Fibroblast of lung (primary cell): ENCODE measurements at regions not wholly inside any gene's neighbourhood (a gene's known extent, or its start where the extent isn't known, plus 50 kb on each side); places are given as distances from the start of the nearest gene placed in this dataset.

Source experiments
- DNase-seq, 2 donors: peaks; one replicate each; pipeline versions ENCODE4 v3.0.0 to v3.0.0-alpha.2; 2010; ENCODE audit warnings: low read depth in 2 of 2
- H2AFZ ChIP-seq: 2 replicates; pipeline ENCODE4 v1.5.1; 2012; ENCODE audit warnings: low read length, control low read depth, inconsistent platforms
- H3K27ac ChIP-seq: 2 replicates; pipeline ENCODE4 v1.5.1; 2011; ENCODE audit warnings: low read length, control low read depth; ENCODE audit not compliant: insufficient read depth
- H3K27me3 ChIP-seq: 2 replicates; pipeline ENCODE4 v1.5.1; 2011; ENCODE audit warnings: mild to moderate bottlenecking, low read length; ENCODE audit not compliant: control insufficient read depth, insufficient read depth
- H3K36me3 ChIP-seq: 2 replicates; pipeline ENCODE4 v1.5.1; 2011; ENCODE audit warnings: low read length; ENCODE audit not compliant: control insufficient read depth, insufficient read depth
- H3K4me1 ChIP-seq: 2 replicates; pipeline ENCODE4 v1.5.1; 2011; ENCODE audit warnings: low read length; ENCODE audit not compliant: control insufficient read depth, insufficient read depth; ENCODE audit errors: extremely low read depth
- H3K4me2 ChIP-seq: 2 replicates; pipeline ENCODE4 v1.5.1; 2011; ENCODE audit warnings: low read length, control low read depth; ENCODE audit not compliant: insufficient read depth; ENCODE audit errors: extremely low read depth
- H3K4me3 ChIP-seq, 4 experiments: fragments of 200-600 bp in 1 of 4; sonication (generic) in 1 of 4; replicated peaks in 1 of 4; 2 replicates each; pipeline ENCODE4 v1.5.1; 2011 to 2016; ENCODE audit warnings: low read length in 4 of 4, low read depth in 3 of 4, mild to moderate bottlenecking in 3 of 4, control low read depth in 2 of 4, inconsistent platforms in 1 of 4, mixed read lengths in 1 of 4; ENCODE audit not compliant: insufficient read depth in 1 of 4; ENCODE audit errors: control extremely low read depth in 1 of 4
- H3K79me2 ChIP-seq: 2 replicates; pipeline ENCODE4 v1.5.1; 2012; ENCODE audit warnings: mild to moderate bottlenecking, low read length, inconsistent platforms; ENCODE audit not compliant: control insufficient read depth, insufficient read depth
- H3K9ac ChIP-seq: 2 replicates; pipeline ENCODE4 v1.5.1; 2011; ENCODE audit warnings: mild to moderate bottlenecking, low read length, control low read depth; ENCODE audit not compliant: insufficient read depth
- H3K9me3 ChIP-seq: 2 replicates; pipeline ENCODE4 v1.5.1; 2012; ENCODE audit warnings: low read depth, low read length; ENCODE audit not compliant: control insufficient read depth, insufficient read depth
- H4K20me1 ChIP-seq: 2 replicates; pipeline ENCODE4 v1.5.1; 2011; ENCODE audit warnings: low read length; ENCODE audit not compliant: control insufficient read depth, insufficient read depth; ENCODE audit errors: extremely low read depth
- EZH2 ChIP-seq: IDR thresholded peaks from 2 replicates; pipeline ENCODE4 v1.5.1; 2012; ENCODE audit warnings: low read length, control low read depth, mild to moderate bottlenecking; ENCODE audit errors: missing control alignments
- TF ChIP-seq, protein P1 (sequence below), 2 donors: IDR thresholded peaks in 1 of 2; conservative IDR thresholded peaks in 1 of 2; 1 replicate in 1 of 2; 2 replicates in 1 of 2; pipeline ENCODE4 v1.5.1; 2011 to 2012; ENCODE audit warnings: low read length in 2 of 2, control low read depth in 1 of 2, inconsistent platforms in 1 of 2, low read depth in 1 of 2, mild to moderate bottlenecking in 1 of 2

DNA sequence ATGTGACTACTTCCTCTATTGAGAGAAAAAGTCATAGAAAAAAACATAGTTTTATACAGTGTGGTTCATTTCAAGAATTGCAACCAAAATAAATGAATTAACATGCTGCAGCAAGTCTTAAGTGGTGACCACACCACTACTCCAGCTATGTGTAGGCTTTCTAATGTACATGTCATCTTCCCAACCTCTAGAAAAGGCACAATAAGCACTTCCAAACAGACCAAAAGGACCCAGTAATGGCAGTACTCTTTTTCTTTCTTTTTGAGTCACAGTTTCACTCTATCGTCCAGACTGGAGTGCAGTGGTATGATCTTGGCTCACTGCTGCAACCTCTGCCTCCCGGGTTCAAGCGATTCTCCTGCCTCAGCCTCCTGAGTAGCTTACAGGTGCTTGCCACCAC, 219.3 kb upstream of the KBTBD8 start:
- no peak overlapping the region for H3K4me3 ChIP-seq
- no peak overlapping the region for H3K9ac ChIP-seq
- TF ChIP-seq, protein P1, sequence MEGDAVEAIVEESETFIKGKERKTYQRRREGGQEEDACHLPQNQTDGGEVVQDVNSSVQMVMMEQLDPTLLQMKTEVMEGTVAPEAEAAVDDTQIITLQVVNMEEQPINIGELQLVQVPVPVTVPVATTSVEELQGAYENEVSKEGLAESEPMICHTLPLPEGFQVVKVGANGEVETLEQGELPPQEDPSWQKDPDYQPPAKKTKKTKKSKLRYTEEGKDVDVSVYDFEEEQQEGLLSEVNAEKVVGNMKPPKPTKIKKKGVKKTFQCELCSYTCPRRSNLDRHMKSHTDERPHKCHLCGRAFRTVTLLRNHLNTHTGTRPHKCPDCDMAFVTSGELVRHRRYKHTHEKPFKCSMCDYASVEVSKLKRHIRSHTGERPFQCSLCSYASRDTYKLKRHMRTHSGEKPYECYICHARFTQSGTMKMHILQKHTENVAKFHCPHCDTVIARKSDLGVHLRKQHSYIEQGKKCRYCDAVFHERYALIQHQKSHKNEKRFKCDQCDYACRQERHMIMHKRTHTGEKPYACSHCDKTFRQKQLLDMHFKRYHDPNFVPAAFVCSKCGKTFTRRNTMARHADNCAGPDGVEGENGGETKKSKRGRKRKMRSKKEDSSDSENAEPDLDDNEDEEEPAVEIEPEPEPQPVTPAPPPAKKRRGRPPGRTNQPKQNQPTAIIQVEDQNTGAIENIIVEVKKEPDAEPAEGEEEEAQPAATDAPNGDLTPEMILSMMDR (conservative IDR thresholded peaks at IDR 0.05 in 1 of 2, IDR thresholded peaks at IDR 0.05 in 1 of 2; ENCODE audit: low read depth in 1 of 2, low read length in 2 of 2), result no peak
- no peak for TF ChIP-seq EZH2
- H3K4me1 ChIP-seq, result no peaks in the 10 kb centered on the region
- H3K79me2 ChIP-seq, result no peaks in the 10 kb centered on the region
- H3K4me2 ChIP-seq, result no peak overlapping the region
- H3K36me3 ChIP-seq, result no peaks in the 10 kb centered on the region
- no peak for DNase-seq
- no peak overlapping the region for H3K27ac ChIP-seq
- H3K27me3 ChIP-seq, result no peaks in the 10 kb centered on the region
- no peaks in the 10 kb centered on the region for H3K9me3 ChIP-seq
- H2AFZ ChIP-seq, result no peak overlapping the region
- no peaks in the 10 kb centered on the region for H4K20me1 ChIP-seq

GRCh38 chr3:66785191-66785909, 212.8 kb upstream of the KBTBD8 start:
- Histone ChIP-seq H3K27ac (no peak overlapping the region), H3K4me2 (no peak overlapping the region), H3K4me3 (no peak overlapping the region), H3K36me3 (no peaks in the 10 kb centered on the region), H2AFZ (no peak overlapping the region), H3K79me2 (no peaks in the 10 kb centered on the region), H3K9me3 (no peaks in the 10 kb centered on the region), H4K20me1 (no peaks in the 10 kb centered on the region), H3K9ac (no peak overlapping the region), H3K4me1 (no peaks in the 10 kb centered on the region), H3K27me3 (no peaks in the 10 kb centered on the region)
- no peak for DNase-seq
- TF ChIP-seq, protein P1 (conservative IDR thresholded peaks at IDR 0.05 in 1 of 2, IDR thresholded peaks at IDR 0.05 in 1 of 2; ENCODE audit: low read depth in 1 of 2, low read length in 2 of 2), result no peak
- TF ChIP-seq EZH2, result no peak

- H3K36me3 ChIP-seq, result no peaks in the 10 kb centered on the region
- no peak overlapping the region for H3K4me3 ChIP-seq
- H4K20me1 ChIP-seq, result no peaks in the 10 kb centered on the region
- no peak overlapping the region for H3K9ac ChIP-seq
- H3K9me3 ChIP-seq, result no peaks in the 10 kb centered on the region
- H2AFZ ChIP-seq, result no peak overlapping the region
- TF ChIP-seq, protein P1 (conservative IDR thresholded peaks at IDR 0.05 in 1 of 2, IDR thresholded peaks at IDR 0.05 in 1 of 2; ENCODE audit: low read depth in 1 of 2, low read length in 2 of 2), result no peak
- no peak for TF ChIP-seq EZH2
- H3K27ac ChIP-seq, result no peak overlapping the region
- H3K4me1 ChIP-seq, result no peaks in the 10 kb centered on the region
- no peaks in the 10 kb centered on the region for H3K27me3 ChIP-seq
- H3K79me2 ChIP-seq, result no peaks in the 10 kb centered on the region
- H3K4me2 ChIP-seq, result no peak overlapping the region
- DNase-seq, result peak; percentile 14 to 46
These were observed 208.4 kb upstream of the KBTBD8 start for GRCh38 chr3:66789580-66790237.
